ENCODE measurements at regions not wholly inside any gene's neighbourhood (a gene's known extent, or its start where the extent isn't known, plus 50 kb on each side); places are given as distances from the start of the nearest gene placed in this dataset.

DNA sequence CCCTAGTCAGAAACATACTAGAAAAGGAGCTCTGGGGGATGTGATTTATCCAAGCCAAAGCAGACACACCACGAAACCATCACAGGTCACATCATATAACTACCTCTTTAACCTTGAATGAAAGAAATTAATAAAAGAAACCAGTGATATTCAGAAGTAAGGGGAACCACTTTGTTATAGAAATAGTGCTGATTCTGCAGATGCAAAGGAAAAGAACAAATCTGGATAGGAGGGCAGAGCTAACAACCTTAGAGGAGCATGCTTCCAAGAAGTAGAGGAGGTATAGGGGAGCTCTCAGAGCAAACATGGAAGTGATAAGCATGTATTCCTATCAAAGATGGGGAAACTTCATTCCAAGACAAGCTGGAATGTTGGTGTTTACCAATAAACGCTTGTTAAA lies 117.0 kb upstream of the MDM1 start:
- no peak for DNase-seq (ENCODE audit: low spot score)

DNA sequence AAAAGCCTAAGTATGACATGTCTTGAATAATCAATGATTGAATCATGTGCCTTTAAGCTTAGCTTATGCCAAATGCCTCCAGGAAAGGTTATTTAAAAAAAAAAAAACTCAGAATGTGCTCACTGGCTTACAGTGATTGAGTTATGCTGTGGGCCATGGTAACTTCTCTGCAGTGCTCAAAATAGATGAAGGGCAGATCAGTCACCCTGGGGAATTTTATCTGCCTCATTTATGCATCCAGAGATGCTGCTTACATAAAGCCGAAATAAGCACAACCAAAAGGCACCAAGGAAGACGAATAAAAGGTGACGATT lies 118.7 kb upstream of the MDM1 start:
- DNase-seq (ENCODE audit: low spot score): no peak

DNA sequence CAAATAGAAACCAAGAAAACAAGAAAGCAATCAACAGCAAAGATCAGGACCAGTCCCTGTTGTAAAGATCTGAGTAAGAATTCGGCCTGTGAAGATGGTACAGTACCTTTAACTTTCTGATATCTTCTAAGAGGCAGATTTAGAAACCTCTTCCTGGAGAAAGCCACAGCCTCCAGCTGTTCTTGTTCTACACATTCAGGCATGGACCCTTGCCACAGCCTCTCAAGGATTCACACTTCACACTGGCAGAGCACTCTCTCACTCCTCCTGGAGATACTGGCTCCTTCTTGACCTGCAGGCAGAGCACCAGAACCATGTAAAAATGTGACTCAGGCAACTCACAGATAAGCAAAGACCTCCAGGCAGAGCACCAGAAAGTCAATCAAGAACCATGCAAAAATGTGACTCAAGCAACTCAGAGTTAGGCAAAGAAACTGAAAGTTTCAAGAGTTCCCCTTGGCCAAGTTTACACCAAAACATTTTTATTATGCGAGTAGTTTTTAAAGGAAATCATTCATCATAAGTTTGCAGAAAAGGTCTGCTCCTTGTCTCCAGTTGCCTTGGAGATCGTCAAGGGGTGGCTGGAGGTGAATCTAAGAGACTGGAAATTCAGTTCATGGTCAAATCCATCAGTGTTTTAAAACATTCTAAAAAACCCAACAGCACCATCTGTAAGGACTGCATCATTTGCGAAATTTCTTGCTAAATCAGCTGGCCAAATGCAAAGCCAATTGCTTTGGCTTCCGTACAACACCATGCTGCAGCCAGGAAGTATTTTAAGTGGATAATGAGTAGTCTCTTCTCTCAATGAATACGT lies 119.3 kb upstream of the MDM1 start:
- no peak for DNase-seq (ENCODE audit: low spot score)

DNA sequence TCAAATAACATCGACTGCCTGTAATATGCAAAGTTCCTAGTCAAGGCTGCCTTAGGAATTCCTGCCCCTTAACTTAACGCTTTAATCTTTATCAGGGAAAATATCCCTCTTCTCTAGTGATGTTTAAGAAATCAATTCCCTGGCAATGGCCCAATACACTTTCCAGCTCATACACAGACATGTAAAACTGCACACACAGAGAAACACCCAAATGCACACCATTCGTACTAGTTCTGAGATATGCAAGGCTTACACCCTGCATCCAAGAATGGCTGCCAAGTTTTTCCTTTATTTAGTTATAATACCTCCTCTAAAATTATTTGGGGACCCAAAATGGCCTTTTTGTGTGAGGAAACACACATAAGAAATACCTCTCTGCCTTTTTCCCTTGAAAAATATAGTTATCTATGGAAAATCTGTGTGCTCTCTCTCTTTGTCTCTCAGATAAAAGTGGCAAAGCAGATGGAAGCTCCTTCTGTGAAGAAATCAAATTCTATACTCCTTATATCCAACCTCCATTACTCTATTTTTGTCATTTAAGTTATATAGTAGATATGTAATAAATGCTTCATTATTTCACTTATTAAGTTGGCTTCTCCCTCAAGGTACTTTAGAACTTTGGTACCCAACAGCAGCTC lies 120.0 kb upstream of the MDM1 start:
- DNase-seq (ENCODE audit: low spot score): no peak

DNA sequence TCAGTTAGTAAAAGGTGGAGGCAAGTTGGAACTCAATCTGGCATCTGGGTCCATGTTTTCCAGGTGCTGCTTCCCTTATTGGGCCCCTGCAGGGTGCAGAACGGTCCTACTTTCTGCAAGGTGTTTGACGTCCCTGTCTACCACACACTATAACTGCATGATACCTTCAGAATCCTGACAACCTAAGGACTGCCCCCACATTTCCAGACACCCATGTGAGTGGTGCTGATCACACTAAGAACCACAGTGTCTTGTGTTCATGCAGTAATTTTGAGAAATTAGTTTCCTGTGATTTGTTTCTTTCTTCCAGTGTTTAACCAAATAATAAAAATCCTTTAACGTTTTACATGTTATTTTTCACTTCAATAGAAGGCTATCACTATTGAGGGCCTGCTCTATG lies 121.1 kb upstream of the MDM1 start:
- DNase-seq (ENCODE audit: low spot score): no peak

DNA sequence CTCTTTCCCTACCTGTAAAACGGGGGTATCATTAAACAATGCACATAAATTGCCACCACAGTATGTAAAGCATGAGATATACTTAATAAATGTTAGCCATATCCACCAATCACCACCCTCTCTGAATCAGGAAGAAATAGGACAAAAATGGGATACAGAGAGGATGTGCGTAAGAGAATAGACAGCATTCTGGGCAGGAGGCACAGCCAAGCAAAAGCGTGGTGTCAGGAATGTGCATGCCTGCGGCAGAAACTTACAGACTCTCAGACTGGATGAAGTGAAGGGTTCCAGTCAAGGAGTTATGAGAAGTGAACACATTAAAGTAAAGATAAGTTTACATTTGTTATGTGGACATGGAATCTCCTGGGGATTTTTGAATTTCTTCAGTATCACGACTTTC lies 121.7 kb upstream of the MDM1 start:
- no peak for DNase-seq (ENCODE audit: low spot score)

DNA sequence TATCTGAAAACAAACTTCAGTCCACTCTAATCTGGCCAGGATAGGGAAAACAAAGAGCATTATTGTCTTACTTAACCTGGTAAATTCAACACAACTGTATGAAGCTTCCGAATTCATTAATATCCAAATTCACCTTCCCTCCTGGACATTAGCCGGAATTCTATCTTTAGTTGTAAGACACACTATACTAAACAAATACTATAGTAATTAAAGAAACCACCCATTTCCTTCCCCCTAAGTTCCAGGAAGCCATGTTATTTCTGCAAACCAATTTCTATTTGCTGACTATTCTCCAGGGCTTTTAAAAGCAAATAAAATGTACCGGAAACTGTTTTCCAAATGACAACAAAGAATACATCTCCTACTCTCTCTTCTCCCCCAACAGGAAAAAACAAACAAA lies 122.7 kb upstream of the MDM1 start:
- DNase-seq (ENCODE audit: low spot score): no peak

DNA sequence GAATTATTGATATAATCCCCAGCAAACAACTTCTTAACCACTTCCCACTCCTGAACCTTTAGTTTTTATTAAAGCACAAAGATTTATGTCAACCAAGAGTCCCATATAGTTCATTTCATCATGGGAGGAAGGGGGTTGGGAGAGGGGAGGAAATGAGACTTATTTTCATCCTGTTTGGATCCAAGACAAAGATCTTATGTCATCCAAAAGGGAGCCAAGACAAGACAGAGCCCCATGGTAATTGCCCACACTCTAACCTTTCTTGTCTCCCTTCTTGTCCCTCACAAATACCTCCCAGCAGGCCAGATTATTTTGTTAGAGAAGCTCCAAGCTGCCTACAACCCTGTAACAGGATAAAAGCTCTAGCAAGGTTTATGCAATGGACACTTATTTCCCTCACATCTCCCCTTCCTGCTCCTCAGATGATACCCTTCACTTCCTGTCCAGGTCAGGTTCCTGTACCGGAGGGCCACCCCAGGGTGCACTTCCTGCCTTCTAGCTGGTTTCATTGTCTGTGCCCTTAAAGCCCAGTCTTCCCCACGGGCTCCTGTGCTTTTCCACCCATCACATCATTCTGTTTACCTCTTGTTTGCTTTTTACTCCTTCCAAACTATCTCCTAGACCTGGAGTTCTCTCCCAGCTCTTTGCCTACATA lies 123.7 kb upstream of the MDM1 start:
- no peak for DNase-seq (ENCODE audit: low spot score)

DNA sequence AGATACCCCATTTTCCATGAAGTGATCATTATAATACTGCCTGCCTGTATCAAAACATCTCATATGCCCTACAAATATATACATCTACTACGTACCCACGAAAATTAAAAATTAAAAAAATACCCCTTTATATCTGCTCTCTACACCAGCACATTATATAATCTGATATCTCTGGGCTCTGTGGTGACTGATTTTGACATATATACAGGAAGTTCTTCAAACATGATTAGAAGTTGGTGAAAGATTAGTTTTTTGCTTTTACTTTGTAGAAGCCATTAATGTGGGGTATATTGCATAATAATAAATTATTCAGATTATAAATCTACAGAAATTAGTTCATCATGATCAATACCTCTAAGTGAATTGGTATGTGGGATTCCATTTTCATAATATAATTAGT lies 126.7 kb upstream of the MDM1 start:
- no peak for DNase-seq (ENCODE audit: low spot score)

DNA sequence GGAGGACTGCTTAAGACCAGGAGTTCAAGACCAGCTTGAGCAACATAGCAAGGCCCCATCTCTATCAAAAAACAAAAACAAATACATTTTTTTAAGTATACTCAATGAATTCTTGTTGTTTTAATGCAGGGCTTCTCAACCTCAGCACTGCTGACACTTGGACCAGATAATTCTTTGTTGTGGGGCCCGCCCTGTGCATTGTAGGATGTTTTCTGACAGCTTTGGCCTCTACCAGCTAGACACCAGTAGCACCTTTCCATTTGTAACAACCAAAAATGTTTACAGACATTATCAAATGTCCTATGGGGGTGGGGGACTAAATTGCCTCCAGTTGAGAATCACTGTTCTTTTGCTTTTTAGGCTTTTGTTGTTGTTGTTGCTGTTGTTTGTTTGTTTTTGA lies 128.1 kb upstream of the MDM1 start:
- DNase-seq (ENCODE audit: low spot score): no peak

DNA sequence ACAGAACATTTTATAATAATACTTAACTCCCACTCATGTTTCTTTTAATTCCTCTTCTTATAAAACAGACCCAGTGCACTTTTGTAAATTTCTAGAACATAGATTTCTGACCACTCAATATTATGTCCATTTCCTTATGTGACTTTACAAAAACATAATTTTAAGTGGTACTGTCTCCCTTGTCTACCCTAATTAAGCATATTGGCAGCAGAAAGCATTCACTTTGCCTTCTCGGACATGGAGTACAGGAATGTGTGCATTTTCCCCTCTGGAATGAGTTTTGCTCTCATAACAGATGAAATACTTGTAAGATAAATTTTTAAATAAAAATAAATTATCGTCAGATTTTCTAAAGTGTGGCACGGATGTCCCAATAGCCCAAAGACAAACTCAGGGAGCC lies 129.5 kb upstream of the MDM1 start:
- no peak for DNase-seq (ENCODE audit: low spot score)

DNA sequence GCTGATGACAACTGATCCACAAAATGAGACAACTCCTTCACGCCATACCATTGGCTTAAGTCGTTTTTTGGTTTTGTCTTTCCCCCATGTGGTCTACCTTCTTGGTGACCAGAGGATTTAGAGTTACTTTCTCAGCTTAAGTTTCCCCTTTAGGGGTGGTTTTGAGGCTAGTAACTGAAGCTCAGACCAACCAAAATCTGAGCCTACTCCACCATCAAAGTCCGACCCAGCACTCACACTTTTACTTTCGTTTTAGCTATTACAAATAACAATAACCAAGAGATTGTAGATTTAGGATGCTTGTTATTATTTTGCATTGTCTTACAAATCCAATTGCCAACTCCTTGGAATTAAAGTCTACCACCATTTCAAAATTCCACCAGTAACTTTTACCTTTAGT lies 130.6 kb upstream of the MDM1 start:
- DNase-seq (ENCODE audit: low spot score): no peak

DNA sequence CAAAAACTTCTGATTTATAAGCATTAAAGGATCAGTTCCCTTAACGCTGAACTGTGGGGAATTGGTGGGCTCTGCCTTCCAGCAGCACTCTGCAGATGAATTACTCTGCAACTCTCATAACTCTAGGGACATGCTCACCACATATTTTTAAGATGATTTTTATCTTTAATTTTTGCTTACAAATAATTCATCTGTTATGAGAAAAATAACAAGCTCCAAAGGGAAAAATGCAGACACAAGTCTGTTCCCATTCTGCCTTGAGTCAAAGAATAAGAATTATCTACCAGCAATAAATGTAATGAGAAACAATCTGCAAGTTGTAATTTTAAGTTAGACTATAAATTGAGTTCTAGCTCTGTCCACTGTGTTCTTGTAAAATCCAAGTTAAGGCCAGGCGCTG lies 133.1 kb upstream of the MDM1 start:
- no peak for DNase-seq (ENCODE audit: low spot score)

DNA sequence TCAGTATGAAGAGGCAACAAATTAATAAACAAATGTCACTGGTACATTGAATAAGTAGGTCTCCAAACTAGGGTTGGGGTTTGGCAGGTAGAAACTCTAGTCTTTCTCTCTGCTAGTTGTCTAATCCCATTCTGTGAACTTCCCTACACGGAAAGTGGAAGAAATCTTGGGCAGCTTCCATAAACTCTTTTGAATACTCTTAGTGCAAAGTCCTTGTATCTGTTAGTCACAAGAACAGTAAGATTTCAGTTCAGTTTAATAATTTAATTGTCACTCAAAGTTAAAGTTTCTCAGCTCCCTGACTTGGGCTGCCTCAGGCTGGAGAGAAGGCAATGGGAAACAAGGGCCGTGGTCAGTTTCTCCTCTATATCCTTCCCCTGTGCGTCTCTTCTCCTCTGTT lies 135.4 kb upstream of the MDM1 start:
- no peak for DNase-seq (ENCODE audit: low spot score)

DNA sequence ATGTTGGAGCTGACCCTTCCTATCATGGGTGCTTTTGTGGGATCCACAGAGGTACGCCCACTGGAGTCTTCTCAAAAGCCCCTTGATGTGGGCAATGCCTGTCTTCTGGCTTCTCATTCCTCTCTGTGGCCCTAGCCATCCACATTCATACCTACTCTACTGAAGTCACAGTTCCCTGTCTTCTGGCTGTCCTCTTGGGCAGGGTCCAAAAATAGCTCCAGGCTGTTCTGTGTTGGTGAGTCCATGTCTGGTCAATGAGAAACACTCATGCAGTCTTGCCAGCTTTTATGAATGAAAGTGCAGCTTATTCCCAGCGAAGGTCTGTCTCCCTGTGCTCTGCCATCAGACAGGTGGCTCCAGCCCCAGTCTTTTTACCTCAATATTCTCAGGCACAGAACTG lies 135.9 kb upstream of the MDM1 start:
- DNase-seq (ENCODE audit: low spot score): no peak

DNA sequence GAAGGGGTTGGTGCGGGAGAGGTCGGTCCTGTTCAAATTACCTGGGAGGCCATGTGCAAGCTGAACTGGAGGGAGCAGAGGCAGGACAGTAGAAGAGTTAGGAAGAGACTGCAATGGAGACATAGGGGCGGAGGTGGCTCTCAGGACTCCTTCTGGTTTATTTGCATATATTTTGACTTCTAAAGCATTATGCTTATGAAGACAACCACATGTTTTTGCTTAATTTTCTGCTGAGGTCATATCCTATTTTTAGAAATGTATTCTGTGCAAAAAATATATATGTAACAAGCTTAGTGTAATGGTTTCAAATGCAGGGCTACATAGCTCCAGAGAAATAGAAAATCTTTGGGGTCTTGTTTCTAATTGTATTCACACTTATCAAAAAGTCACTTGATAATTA lies 137.0 kb upstream of the MDM1 start:
- DNase-seq (ENCODE audit: low spot score): no peak

DNA sequence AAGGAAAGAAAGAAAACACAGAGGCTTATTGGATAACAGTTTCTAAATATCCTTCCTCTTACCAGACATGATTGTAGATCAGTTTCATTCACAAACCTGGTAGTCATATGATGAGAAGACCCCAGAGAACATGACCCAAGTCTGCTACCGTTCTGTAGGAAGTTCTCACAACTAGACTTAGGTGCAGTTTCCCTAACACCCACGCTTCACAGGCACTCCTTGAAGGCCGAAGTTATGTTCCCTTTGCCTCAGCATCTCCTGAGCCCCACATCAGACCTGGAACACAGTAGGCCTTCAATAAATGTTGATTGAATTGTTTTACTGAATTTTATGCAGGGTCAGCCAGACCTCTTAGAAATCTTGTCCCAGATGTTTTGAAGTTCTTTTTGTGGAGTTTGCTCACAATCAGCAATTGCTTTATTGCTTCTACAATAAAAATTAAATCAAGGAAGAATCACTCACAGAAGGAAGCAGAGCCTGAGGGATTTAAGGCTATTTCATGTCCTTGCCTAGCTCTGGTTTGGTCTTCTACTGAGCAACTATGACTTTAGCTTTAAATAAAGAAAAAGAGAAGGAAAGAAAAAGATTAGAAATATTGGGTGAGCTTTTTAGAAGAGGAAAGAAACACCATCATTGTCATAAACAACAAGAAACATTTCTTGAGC lies 138.6 kb upstream of the MDM1 start:
- DNase-seq (ENCODE audit: low spot score): no peak

DNA sequence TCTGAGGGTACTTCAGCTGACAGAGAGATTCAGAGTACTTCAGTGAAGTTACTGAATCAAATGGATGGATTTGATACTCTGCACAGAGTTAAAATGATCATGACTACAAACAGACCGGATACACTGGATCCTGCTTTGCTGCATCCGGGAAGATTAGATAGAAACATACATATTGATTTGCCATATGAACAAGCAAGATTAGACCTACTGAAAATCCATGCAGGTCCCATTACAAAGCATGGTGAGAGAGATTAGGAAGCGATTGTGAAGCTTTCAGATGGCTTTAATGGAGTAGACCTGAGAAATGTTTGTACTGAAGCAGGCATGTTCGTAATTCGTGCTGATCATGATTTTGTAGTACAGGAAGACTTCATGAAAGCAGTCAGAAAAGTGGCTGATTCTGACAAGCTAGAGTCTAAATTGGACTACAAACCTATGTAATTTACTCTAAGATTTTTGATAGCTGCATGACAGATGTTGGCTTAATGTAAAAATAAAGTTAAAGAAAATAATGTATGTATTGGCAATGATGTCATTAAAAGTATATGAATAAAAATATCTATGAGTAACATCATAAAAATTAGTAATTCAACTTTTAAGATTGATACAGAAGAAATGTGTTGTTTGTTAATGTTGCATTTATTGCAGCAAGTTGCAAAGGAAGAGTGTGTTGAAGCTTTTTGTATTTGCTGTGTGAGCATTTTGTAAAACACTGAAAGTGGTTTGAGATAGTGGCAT lies 136.1 kb upstream of the RAP1B start:
- no peak for DNase-seq (ENCODE audit: low spot score)

DNA sequence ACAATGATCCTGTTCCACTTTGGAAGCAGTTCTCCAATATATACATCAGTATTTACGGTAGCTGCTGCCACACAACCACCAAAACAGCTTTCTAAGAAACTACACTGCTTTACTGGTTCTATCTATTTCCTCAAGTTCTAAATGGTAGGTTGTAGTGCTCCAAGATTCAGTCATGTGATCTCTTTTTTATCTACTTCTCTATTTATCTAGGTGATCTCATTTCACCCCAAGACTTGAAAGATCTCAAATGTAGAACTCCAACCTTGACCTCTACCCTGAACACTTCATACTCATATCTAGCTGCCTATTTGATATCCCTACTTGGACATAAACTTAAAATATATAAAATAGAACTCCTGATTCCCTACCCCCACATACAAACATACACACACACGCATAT lies 133.9 kb upstream of the RAP1B start:
- no peak for DNase-seq (ENCODE audit: low spot score)

DNA sequence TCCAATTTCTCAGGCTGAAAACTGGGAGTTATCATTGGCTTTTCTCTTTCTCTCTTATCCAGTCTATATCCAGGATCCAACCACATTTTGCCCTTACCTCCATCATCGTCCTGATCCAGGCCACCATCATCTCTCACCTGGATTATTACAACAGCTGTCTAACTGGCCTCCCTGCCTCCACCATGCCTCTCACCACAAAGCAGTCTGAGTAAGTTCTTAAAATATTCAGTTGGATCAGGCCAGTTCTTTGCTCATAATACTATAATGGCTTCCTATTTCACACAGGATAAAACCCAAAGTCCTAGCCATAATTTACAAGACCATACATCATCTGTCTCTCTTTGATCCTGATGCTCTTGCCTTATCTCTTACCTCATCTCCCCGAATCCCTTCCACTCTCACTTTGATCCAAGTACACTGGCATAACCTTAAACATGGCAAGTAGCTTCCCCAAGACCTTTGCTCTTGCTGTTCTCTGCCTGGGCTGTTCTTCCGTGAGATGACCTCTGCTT lies 133.4 kb upstream of the RAP1B start:
- DNase-seq (ENCODE audit: low spot score): no peak

DNA sequence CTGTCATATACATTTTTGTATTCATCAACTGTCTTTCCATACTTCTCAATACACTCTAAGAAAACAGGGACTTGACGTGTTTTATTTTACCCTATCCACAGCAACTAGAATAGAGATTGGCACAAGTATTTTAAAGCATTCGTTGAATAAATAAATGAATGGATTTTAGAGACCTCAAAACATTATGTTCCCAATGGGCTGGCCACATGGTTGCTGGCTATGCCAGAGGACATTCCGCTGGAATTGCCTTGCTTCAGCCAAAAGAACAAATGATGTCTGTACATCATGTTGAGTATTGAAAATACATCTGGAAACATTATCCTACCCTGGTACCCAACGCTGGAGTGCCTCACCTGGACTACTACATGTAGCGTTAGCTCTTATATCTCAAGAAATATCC lies 132.8 kb upstream of the RAP1B start:
- DNase-seq (ENCODE audit: low spot score): no peak
